Prostate gland (tissue), 2 donors: ENCODE measurements at regions not wholly inside any gene's neighbourhood (a gene's known extent, or its start where the extent isn't known, plus 50 kb on each side); places are given as distances from the start of the nearest gene placed in this dataset.

ENCODE experiments used
- DNase-seq: peaks from one replicate; pipeline ENCODE4 v3.0.0-alpha.2; 2019; ENCODE audit warnings: low spot score
- H3K27ac ChIP-seq, 2 donors: fragments of 200-600 bp; sonication (generic); 2 replicates each; pipeline ENCODE4 v1.5.1; 2017 to 2019
- H3K27me3 ChIP-seq: fragments of 200-600 bp; sonication (generic); replicated peaks from 2 replicates; pipeline ENCODE4 v1.5.1; 2019; ENCODE audit not compliant: insufficient read depth
- H3K36me3 ChIP-seq, 2 donors: fragments of 200-600 bp; sonication (generic); 1 replicate in 1 of 2; 2 replicates in 1 of 2; pipeline versions ENCODE4 v1.5.1 to v1.8.1; 2017 to 2019
- H3K4me1 ChIP-seq: fragments of 200-600 bp; sonication (generic); replicated peaks from 2 replicates; pipeline ENCODE4 v1.5.1; 2019
- H3K4me3 ChIP-seq, 2 donors: fragments of 200-600 bp; sonication (generic); 2 replicates each; pipeline ENCODE4 v1.5.1; 2017 to 2019
- H3K9me3 ChIP-seq: fragments of 200-600 bp; sonication (generic); 2 replicates; pipeline ENCODE4 v1.5.1; 2017
- CTCF ChIP-seq, 4 experiments: fragments of 200-600 bp in 2 of 4; fragments of 450-650 bp in 2 of 4; sonication (generic) in 2 of 4; IDR thresholded peaks; 1 replicate in 3 of 4; 2 replicates in 1 of 4; pipeline ENCODE4 v1.5.1; 2016 to 2019; ENCODE audit warnings: antibody characterized with exemption in 4 of 4, mild to moderate bottlenecking in 2 of 4, moderate library complexity in 2 of 4
- POLR2A ChIP-seq: fragments of 450-650 bp; IDR thresholded peaks from one replicate; pipeline ENCODE4 v1.6.1; 2016; ENCODE audit warnings: antibody characterized with exemption, mild to moderate bottlenecking
- POLR2AphosphoS5 ChIP-seq: sonication (generic); formaldehyde crosslinking; IDR thresholded peaks from one replicate; pipeline ENCODE4 v1.6.1; 2017; ENCODE audit warnings: antibody characterized with exemption
- WGBS: methylation state at CpG from one replicate; pipeline ENCODE4 v1.1.5; 2018; 5-methylcytosine and 5-hydroxymethylcytosine counted together
- intact Hi-C: fragments of 100-400 bp; cut with DNase I; formaldehyde crosslinking; loops from one replicate; pipeline ENCODE4 v1.14.2; 2022

- DNase-seq: no peak
- H3K27me3 ChIP-seq: no peaks in the 10 kb centered on the region
- H3K36me3 ChIP-seq: no peaks in the 10 kb centered on the region
- no peak overlapping the region for H3K4me3 ChIP-seq
- no peaks in the 10 kb centered on the region for H3K4me1 ChIP-seq
- 79% methylated on average over 2 of the region's 2 CpGs for WGBS
- intact Hi-C loops: no loop called here
- H3K9me3 ChIP-seq: no peaks in the 10 kb centered on the region
- H3K27ac ChIP-seq: no peak overlapping the region
- TF ChIP-seq POLR2A: no peak
- TF ChIP-seq POLR2AphosphoS5: peak; percentile 23
These were observed 309.9 kb upstream of the UMPS start for GRCh38 chr3:124420392-124420791.

GRCh38 chr3:124422805-124423204 is 307.4 kb upstream of the UMPS start:
- no peak for DNase-seq
- Histone ChIP-seq H3K27me3 (no peaks in the 10 kb centered on the region), H3K4me1 (no peaks in the 10 kb centered on the region), H3K36me3 (no peaks in the 10 kb centered on the region), H3K4me3 (no peak overlapping the region), H3K9me3 (no peaks in the 10 kb centered on the region), H3K27ac (no peak overlapping the region)
- TF ChIP-seq CTCF (IDR thresholded peaks at IDR 0.05): no peak
- TF ChIP-seq POLR2AphosphoS5: no peak
- TF ChIP-seq POLR2A: no peak
- WGBS: 95% methylated on average over 4 of the region's 4 CpGs
- intact Hi-C loops: no loop called here

GRCh38 chr3:124424396-124424795 is 305.9 kb upstream of the UMPS start:
- Histone ChIP-seq H3K36me3 (no peaks in the 10 kb centered on the region), H3K27ac (no peak overlapping the region), H3K27me3 (no peaks in the 10 kb centered on the region), H3K9me3 (no peaks in the 10 kb centered on the region), H3K4me1 (no peaks in the 10 kb centered on the region), H3K4me3 (no peak overlapping the region)
- 88% methylated on average over 2 of the region's 2 CpGs for WGBS
- no peak for DNase-seq
- intact Hi-C loops: no loop called here
- TF ChIP-seq POLR2AphosphoS5: no peak
- no peak for TF ChIP-seq CTCF (IDR thresholded peaks at IDR 0.05)
- no peak for TF ChIP-seq POLR2A

- no peak overlapping the region for H3K4me3 ChIP-seq
- no peaks in the 10 kb centered on the region for H3K9me3 ChIP-seq
- TF ChIP-seq POLR2A: no peak
- TF ChIP-seq CTCF (IDR thresholded peaks at IDR 0.05): no peak
- TF ChIP-seq POLR2AphosphoS5: no peak
- no peak overlapping the region for H3K27ac ChIP-seq
- intact Hi-C loops: no loop called here
- H3K36me3 ChIP-seq: no peaks in the 10 kb centered on the region
- DNase-seq: no peak
- H3K4me1 ChIP-seq: no peaks in the 10 kb centered on the region
- 92% methylated on average over 6 of the region's 6 CpGs for WGBS
- H3K27me3 ChIP-seq: no peaks in the 10 kb centered on the region
These were observed 304.3 kb upstream of the UMPS start for GRCh38 chr3:124425972-124426371.

- intact Hi-C loops: no loop called here
- Histone ChIP-seq H3K9me3 (no peaks in the 10 kb centered on the region), H3K4me1 (no peaks in the 10 kb centered on the region), H3K36me3 (no peaks in the 10 kb centered on the region), H3K4me3 (no peak overlapping the region), H3K27ac (no peak overlapping the region), H3K27me3 (no peaks in the 10 kb centered on the region)
- TF ChIP-seq CTCF (IDR thresholded peaks at IDR 0.05) (no peak), POLR2A (no peak), POLR2AphosphoS5 (no peak)
- no peak for DNase-seq
These were observed 301.7 kb upstream of the UMPS start for GRCh38 chr3:124428372-124429128.
